H1 (cell line): ENCODE measurements at regions not wholly inside any gene's neighbourhood (a gene's known extent, or its start where the extent isn't known, plus 50 kb on each side); places are given as distances from the start of the nearest gene placed in this dataset.

ENCODE experiments used
- CTCF ChIA-PET: fragments of 300-600 bp; sonication (Branson Sonifier 250); formaldehyde crosslinking; loops from one replicate; lab custom pipeline; 2021; ENCODE audit not compliant: partially characterized antibody; lab: Charles Lee
- POLR2A ChIA-PET: fragments of 300-600 bp; sonication (Branson Sonifier 250); formaldehyde crosslinking; loops from one replicate; lab custom pipeline; 2021; ENCODE audit warnings: inconsistent platforms; ENCODE audit not compliant: partially characterized antibody; lab: Charles Lee
- DNase-seq, 2 experiments: peaks; one replicate each; pipeline versions ENCODE4 v3.0.0 to v3.0.0-alpha.2; 2010 to 2022; ENCODE audit warnings: low spot score in 2 of 2, low read depth in 1 of 2, mixed read lengths in 1 of 2
- FAIRE-seq: peaks from 2 replicates; lab custom pipeline; 2011; peaks lifted over from hg19 to GRCh38; lab: Jason Lieb, UNC
- H2AFZ ChIP-seq: 2 replicates; pipeline ENCODE4 v1.8.1; 2012; ENCODE audit warnings: low read length, inconsistent platforms
- H2AK5ac ChIP-seq: 2 replicates; pipeline ENCODE4 v1.6.1; 2013; ENCODE audit warnings: low read depth, low read length
- H2BK120ac ChIP-seq: replicated peaks from 2 replicates; pipeline ENCODE3; 2013; ENCODE audit warnings: low read depth, low read length, inconsistent platforms
- H2BK12ac ChIP-seq: 2 replicates; pipeline ENCODE4 v1.6.1; 2013; ENCODE audit warnings: low read depth, low read length
- H2BK15ac ChIP-seq: 2 replicates; pipeline ENCODE4 v1.6.1; 2013; ENCODE audit warnings: low read length
- H2BK20ac ChIP-seq: 2 replicates; pipeline ENCODE4 v1.6.1; 2013; ENCODE audit warnings: low read length
- H2BK5ac ChIP-seq: 2 replicates; pipeline ENCODE4 v1.6.1; 2013; ENCODE audit warnings: low read depth, low read length
- H3K14ac ChIP-seq: 2 replicates; pipeline ENCODE4 v1.6.1; 2013; ENCODE audit warnings: inconsistent platforms; ENCODE audit not compliant: insufficient read length
- H3K18ac ChIP-seq: 2 replicates; pipeline ENCODE4 v1.6.1; 2013; ENCODE audit warnings: low read length; ENCODE audit errors: extremely low read depth
- H3K23ac ChIP-seq: 2 replicates; pipeline ENCODE4 v1.6.1; 2013; ENCODE audit warnings: inconsistent platforms; ENCODE audit not compliant: insufficient read length
- H3K23me2 ChIP-seq: 2 replicates; pipeline ENCODE4 v1.6.1; 2013; ENCODE audit warnings: low read depth, low read length
- H3K27ac ChIP-seq: 2 replicates; pipeline ENCODE4 v1.6.1; 2011; ENCODE audit warnings: low read depth, low read length, inconsistent platforms
- H3K27me3 ChIP-seq, 4 experiments: replicated peaks in 1 of 4; 1 replicate in 1 of 4; 2 replicates in 3 of 4; pipeline versions ENCODE4 v1.6.1 to v1.8.1; 2011 to 2013; ENCODE audit warnings: low read length in 3 of 4, mild to moderate bottlenecking in 3 of 4, inconsistent platforms in 2 of 4, mixed read lengths in 2 of 4, moderate library complexity in 1 of 4; ENCODE audit not compliant: control insufficient read depth in 3 of 4, insufficient read depth in 3 of 4; ENCODE audit errors: extremely low read depth in 1 of 4
- H3K36me3 ChIP-seq, 4 experiments: 2 replicates each; pipeline versions ENCODE4 v1.6.1 to v1.8.1; 2011 to 2013; ENCODE audit warnings: mild to moderate bottlenecking in 4 of 4, low read length in 3 of 4, moderate library complexity in 2 of 4, control low read depth in 1 of 4, inconsistent platforms in 1 of 4; ENCODE audit not compliant: insufficient read depth in 4 of 4, control insufficient read depth in 2 of 4
- H3K4ac ChIP-seq: replicated peaks from 2 replicates; pipeline ENCODE3; 2013; ENCODE audit warnings: low read length, low read depth, mixed read lengths, inconsistent platforms; ENCODE audit not compliant: insufficient read length
- H3K4me1 ChIP-seq, 4 experiments: replicated peaks in 1 of 4; 1 replicate in 1 of 4; 2 replicates in 3 of 4; pipeline versions ENCODE4 v1.6.1 to v1.8.1; 2011 to 2013; ENCODE audit warnings: low read length in 3 of 4, inconsistent platforms in 2 of 4, mixed read lengths in 1 of 4; ENCODE audit not compliant: insufficient read depth in 4 of 4, control insufficient read depth in 3 of 4
- H3K4me2 ChIP-seq, 2 experiments: 2 replicates each; pipeline versions ENCODE4 v1.6.1 to v1.8.1; 2011 to 2013; ENCODE audit warnings: low read depth in 2 of 2, low read length in 2 of 2, control low read depth in 1 of 2, inconsistent platforms in 1 of 2, mild to moderate bottlenecking in 1 of 2; ENCODE audit not compliant: insufficient read depth in 1 of 2
- H3K4me3 ChIP-seq, 4 experiments: fragments of 200-600, 300-600 bp in 1 of 4; sonication (generic), shearing (Covaris generic), sonication (Bioruptor Twin) in 1 of 4; 2 replicates each; pipeline versions ENCODE4 v1.5.1 to v1.8.1; 2011 to 2016; ENCODE audit warnings: low read length in 4 of 4, low read depth in 3 of 4, control low read depth in 2 of 4, inconsistent platforms in 2 of 4, mild to moderate bottlenecking in 2 of 4, mixed read lengths in 1 of 4, moderate library complexity in 1 of 4; ENCODE audit not compliant: insufficient read depth in 2 of 4; ENCODE audit errors: extremely low read depth in 1 of 4
- H3K56ac ChIP-seq: replicated peaks from 2 replicates; pipeline ENCODE3; 2013; ENCODE audit warnings: low read depth, mild to moderate bottlenecking, mixed read lengths, low read length, inconsistent platforms; ENCODE audit not compliant: insufficient read length
- H3K79me1 ChIP-seq: 2 replicates; pipeline ENCODE4 v1.6.1; 2013; ENCODE audit warnings: low read depth, low read length, control low read depth
- H3K79me2 ChIP-seq, 2 experiments: 2 replicates each; pipeline versions ENCODE4 v1.6.1 to v1.8.1; 2012 to 2013; ENCODE audit warnings: low read length in 2 of 2, mild to moderate bottlenecking in 2 of 2, inconsistent platforms in 1 of 2; ENCODE audit not compliant: insufficient read depth in 2 of 2, control insufficient read depth in 1 of 2
- H3K9ac ChIP-seq, 4 experiments: replicated peaks in 1 of 4; 1 replicate in 1 of 4; 2 replicates in 3 of 4; pipeline versions ENCODE4 v1.6.1 to v1.8.1; 2011 to 2013; ENCODE audit warnings: low read depth in 3 of 4, low read length in 3 of 4, control low read depth in 2 of 4, mild to moderate bottlenecking in 2 of 4, moderate library complexity in 2 of 4, inconsistent platforms in 1 of 4; ENCODE audit errors: extremely low read depth in 1 of 4
- H3K9me3 ChIP-seq, 2 experiments: 2 replicates each; pipeline versions ENCODE4 v1.6.1 to v1.8.1; 2012 to 2013; ENCODE audit warnings: mild to moderate bottlenecking in 2 of 2, moderate library complexity in 2 of 2, control low read depth in 1 of 2, inconsistent platforms in 1 of 2, low read depth in 1 of 2, low read length in 1 of 2, mixed read lengths in 1 of 2; ENCODE audit not compliant: insufficient read depth in 2 of 2
- H4K20me1 ChIP-seq, 2 experiments: replicated peaks in 1 of 2; 2 replicates each; pipeline versions ENCODE3 to v1.8.1; 2011 to 2013; ENCODE audit warnings: inconsistent platforms in 2 of 2, low read length in 2 of 2, mild to moderate bottlenecking in 1 of 2; ENCODE audit not compliant: insufficient read depth in 2 of 2, control insufficient read depth in 1 of 2
- H4K5ac ChIP-seq: 2 replicates; pipeline ENCODE4 v1.6.1; 2013; ENCODE audit warnings: low read length, low read depth, mixed read lengths, inconsistent platforms; ENCODE audit not compliant: insufficient read length
- H4K8ac ChIP-seq: 2 replicates; pipeline ENCODE4 v1.8.0; 2013; ENCODE audit warnings: mild to moderate bottlenecking, moderate library complexity, low read length, inconsistent platforms; ENCODE audit not compliant: insufficient read depth; ENCODE audit errors: extremely low read depth
- H4K91ac ChIP-seq: replicated peaks from 2 replicates; pipeline ENCODE3; 2013; ENCODE audit warnings: low read length, mixed read lengths, inconsistent platforms; ENCODE audit not compliant: insufficient read length
- BRCA1 ChIP-seq: IDR thresholded peaks from 2 replicates; pipeline ENCODE4 v1.6.1; 2012; ENCODE audit warnings: low read depth, low read length, improper control_type of control experiment
- CEBPB ChIP-seq: IDR thresholded peaks from 2 replicates; pipeline ENCODE4 v1.6.1; 2012; ENCODE audit warnings: low read depth, low read length
- CHD1 ChIP-seq: IDR thresholded peaks from 2 replicates; pipeline ENCODE4 v1.6.1; 2012; ENCODE audit warnings: low read depth, low read length, improper control_type of control experiment
- CREB1 ChIP-seq: IDR thresholded peaks from 2 replicates; pipeline ENCODE4 v1.6.1; 2012; ENCODE audit warnings: inconsistent platforms
- GTF2F1 ChIP-seq: IDR thresholded peaks from 2 replicates; pipeline ENCODE4 v1.6.1; 2012; ENCODE audit warnings: low read depth, low read length, improper control_type of control experiment, borderline replicate concordance
- HDAC2 ChIP-seq, 2 experiments: fragments of 300-600 bp in 1 of 2; sonication (generic) in 1 of 2; IDR thresholded peaks; 2 replicates each; pipeline ENCODE4 v1.6.1; 2011 to 2012; ENCODE audit warnings: low read depth in 2 of 2, low read length in 2 of 2, mild to moderate bottlenecking in 2 of 2, moderate library complexity in 2 of 2, borderline replicate concordance in 1 of 2, inconsistent platforms in 1 of 2
- HDAC6 ChIP-seq: IDR thresholded peaks from one replicate; pipeline ENCODE4 v1.7.1; 2012; ENCODE audit warnings: low read depth, mild to moderate bottlenecking, inconsistent platforms, low read length, moderate library complexity
- JUN ChIP-seq: IDR thresholded peaks from 2 replicates; pipeline ENCODE4 v1.6.1; 2011; ENCODE audit warnings: low read depth, mild to moderate bottlenecking, improper control_type of control experiment, low read length
- POLR2A ChIP-seq, 2 experiments: IDR thresholded peaks; 1 replicate in 1 of 2; 2 replicates in 1 of 2; pipeline ENCODE4 v1.6.1; 2011; ENCODE audit warnings: low read depth in 2 of 2, low read length in 2 of 2, mild to moderate bottlenecking in 2 of 2; ENCODE audit errors: control extremely low read depth in 1 of 2
- POU5F1 ChIP-seq: IDR thresholded peaks from 2 replicates; pipeline ENCODE4 v1.6.1; 2011; ENCODE audit warnings: low read depth, mild to moderate bottlenecking, low read length, moderate library complexity
- RAD21 ChIP-seq, 2 experiments: IDR thresholded peaks in 1 of 2; conservative IDR thresholded peaks in 1 of 2; 2 replicates each; pipeline ENCODE4 v1.6.1; 2011; ENCODE audit warnings: low read depth in 2 of 2, low read length in 2 of 2, improper control_type of control experiment in 1 of 2, inconsistent platforms in 1 of 2, mild to moderate bottlenecking in 1 of 2, moderate library complexity in 1 of 2
- SP1 ChIP-seq: IDR thresholded peaks from 2 replicates; pipeline ENCODE4 v1.6.1; 2011; ENCODE audit warnings: low read depth, low read length
- SP4 ChIP-seq: IDR thresholded peaks from 2 replicates; pipeline ENCODE4 v1.6.1; 2012; ENCODE audit warnings: low read length, inconsistent platforms
- SUZ12 ChIP-seq: fragments of 200-600 bp; sonication (generic); IDR thresholded peaks from 2 replicates; pipeline ENCODE4 v1.6.1; 2012; ENCODE audit warnings: mild to moderate bottlenecking, inconsistent platforms, low read length, moderate library complexity, mixed read lengths
- TBP ChIP-seq: IDR thresholded peaks from 2 replicates; pipeline ENCODE4 v1.6.1; 2011; ENCODE audit warnings: low read depth, low read length, improper control_type of control experiment
- WGBS, 2 experiments: shearing (Covaris generic) in 1 of 2; methylation state at CpG; one replicate each; pipeline versions ENCODE4 v1.1.6 to v1.1.7; 2013 to 2015; ENCODE audit warnings: low lambda C conversion rate in 2 of 2, mixed read lengths in 2 of 2, inconsistent platforms in 1 of 2, low coverage in 1 of 2, missing lambda C conversion rate in 1 of 2; ENCODE audit not compliant: insufficient replicate concordance in 2 of 2, insufficient coverage in 1 of 2, insufficient read length in 1 of 2; ENCODE audit errors: extremely low coverage in 1 of 2, missing lambda C conversion rate in 1 of 2; 5-methylcytosine and 5-hydroxymethylcytosine counted together
- TF ChIP-seq, protein P1 (sequence below): IDR thresholded peaks from 2 replicates; pipeline ENCODE4 v1.6.1; 2011; ENCODE audit warnings: low read depth, mild to moderate bottlenecking, low read length; ENCODE audit not compliant: insufficient read depth

DNA sequence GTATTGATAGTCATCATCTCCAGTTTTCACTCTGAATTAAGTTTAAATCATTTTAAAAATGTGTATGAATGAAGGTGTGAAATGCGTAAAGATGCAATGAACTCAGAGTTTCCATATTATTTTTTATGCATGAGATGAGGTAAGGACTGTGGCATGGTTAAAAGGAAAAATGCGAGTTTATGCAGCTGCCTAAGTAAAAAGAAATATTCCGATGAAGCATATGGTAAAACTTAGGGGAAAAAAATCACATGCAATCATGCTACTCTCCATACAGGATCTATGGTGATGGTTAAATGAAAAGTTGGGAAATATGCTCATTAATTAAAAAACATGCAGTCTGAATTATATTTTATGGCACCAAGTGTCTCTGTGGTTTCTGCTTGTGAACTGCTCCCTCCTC, 77.5 kb upstream of the SP8 start:
- Histone ChIP-seq H3K79me2 (no peaks in the 10 kb centered on the region), H2BK15ac (no peak overlapping the region), H3K79me1 (no peaks in the 10 kb centered on the region), H3K27ac (no peak overlapping the region), H2BK12ac (no peak overlapping the region), H3K23ac (no peak overlapping the region), H3K36me3 (no peaks in the 10 kb centered on the region), H2BK20ac (no peak overlapping the region), H3K4me2 (no peak overlapping the region), H3K4me3 (no peak overlapping the region), H3K56ac (no peak overlapping the region), H4K20me1 (no peaks in the 10 kb centered on the region), H3K9me3 (no peaks in the 10 kb centered on the region), H4K8ac (no peak overlapping the region), H2AFZ (no peak overlapping the region), H3K4me1 (peaks cover 0 to 5% (median 1%) of the 10 kb centered on the region in 4 experiments; a peak in 3 of 7 replicates), H2BK5ac (no peak overlapping the region), H3K18ac (no peak overlapping the region), H4K91ac (no peak overlapping the region), H3K23me2 (no peaks in the 10 kb centered on the region), H3K14ac (no peak overlapping the region), H3K4ac (no peak overlapping the region), H3K27me3 (no peaks in the 10 kb centered on the region), H2AK5ac (no peak overlapping the region), H2BK120ac (no peak overlapping the region), H3K9ac (no peak overlapping the region), H4K5ac (no peak overlapping the region)
- FAIRE-seq (no peak), DNase-seq (no peak)
- POLR2A ChIA-PET, result no interaction called here
- WGBS, 2 experiments, result 84% methylated on average over 3 of the region's 3 CpGs; no CpG with 5 or more reads in 1 of the 2 experiments
- CTCF ChIA-PET, result interaction anchor here (0.6 to 1.2 kb wide), 2 partner anchors 12 to 940 kb away, joined by 3 read pairs; no protein-coding TSS in a partner anchor
- no peak for TF ChIP-seq GTF2F1
- TF ChIP-seq CEBPB, result no peak
- TF ChIP-seq, protein P1, sequence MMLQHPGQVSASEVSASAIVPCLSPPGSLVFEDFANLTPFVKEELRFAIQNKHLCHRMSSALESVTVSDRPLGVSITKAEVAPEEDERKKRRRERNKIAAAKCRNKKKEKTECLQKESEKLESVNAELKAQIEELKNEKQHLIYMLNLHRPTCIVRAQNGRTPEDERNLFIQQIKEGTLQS, result no peak
- TF ChIP-seq POLR2A (IDR thresholded peaks at IDR 0.05; ENCODE audit: control extremely low read depth in 1 of 2, low read depth in 2 of 2, low read length in 2 of 2), result no peak
- no peak for TF ChIP-seq JUN
- TF ChIP-seq CREB1, result no peak
- TF ChIP-seq BRCA1, result no peak
- no peak for TF ChIP-seq HDAC2 (IDR thresholded peaks at IDR 0.05; ENCODE audit: borderline replicate concordance in 1 of 2, low read depth in 2 of 2, low read length in 2 of 2)
- no peak for TF ChIP-seq SP4
- TF ChIP-seq HDAC6, result no peak
- TF ChIP-seq TBP, result no peak
- TF ChIP-seq POU5F1, result no peak
- no peak for TF ChIP-seq CHD1
- TF ChIP-seq RAD21 (IDR thresholded peaks at IDR 0.05 in 1 of 2, conservative IDR thresholded peaks at IDR 0.05 in 1 of 2; ENCODE audit: low read depth in 2 of 2, low read length in 2 of 2), result no peak
- TF ChIP-seq SUZ12, result no peak
- TF ChIP-seq SP1, result no peak
